ENCODE measurements at regions not wholly inside any gene's neighbourhood (a gene's known extent, or its start where the extent isn't known, plus 50 kb on each side); places are given as distances from the start of the nearest gene placed in this dataset.

DNA sequence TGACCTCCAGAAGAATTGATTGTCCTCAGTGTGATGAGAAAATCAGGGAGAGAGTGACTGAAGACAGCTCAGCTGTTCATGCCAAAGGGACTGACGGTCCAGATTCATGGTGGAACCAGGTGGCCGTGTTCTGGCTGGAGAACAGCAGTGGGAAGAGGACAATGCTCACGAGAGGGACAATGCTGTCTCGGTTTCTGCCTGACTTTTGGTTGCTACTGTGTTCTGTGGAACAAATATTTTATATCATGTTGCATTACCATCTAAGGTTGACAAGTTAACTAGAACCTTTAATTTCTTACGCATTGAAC lies 58.0 kb upstream of the ULK4 start:
- H3K36me3 ChIP-seq (ENCODE audit: control insufficient read depth in 4 of 4, insufficient read depth in 3 of 4, low read depth in 1 of 4, low read length in 3 of 4): no peaks in the 10 kb centered on the region
- TF ChIP-seq, protein P1, sequence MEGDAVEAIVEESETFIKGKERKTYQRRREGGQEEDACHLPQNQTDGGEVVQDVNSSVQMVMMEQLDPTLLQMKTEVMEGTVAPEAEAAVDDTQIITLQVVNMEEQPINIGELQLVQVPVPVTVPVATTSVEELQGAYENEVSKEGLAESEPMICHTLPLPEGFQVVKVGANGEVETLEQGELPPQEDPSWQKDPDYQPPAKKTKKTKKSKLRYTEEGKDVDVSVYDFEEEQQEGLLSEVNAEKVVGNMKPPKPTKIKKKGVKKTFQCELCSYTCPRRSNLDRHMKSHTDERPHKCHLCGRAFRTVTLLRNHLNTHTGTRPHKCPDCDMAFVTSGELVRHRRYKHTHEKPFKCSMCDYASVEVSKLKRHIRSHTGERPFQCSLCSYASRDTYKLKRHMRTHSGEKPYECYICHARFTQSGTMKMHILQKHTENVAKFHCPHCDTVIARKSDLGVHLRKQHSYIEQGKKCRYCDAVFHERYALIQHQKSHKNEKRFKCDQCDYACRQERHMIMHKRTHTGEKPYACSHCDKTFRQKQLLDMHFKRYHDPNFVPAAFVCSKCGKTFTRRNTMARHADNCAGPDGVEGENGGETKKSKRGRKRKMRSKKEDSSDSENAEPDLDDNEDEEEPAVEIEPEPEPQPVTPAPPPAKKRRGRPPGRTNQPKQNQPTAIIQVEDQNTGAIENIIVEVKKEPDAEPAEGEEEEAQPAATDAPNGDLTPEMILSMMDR (IDR thresholded peaks at IDR 0.05; ENCODE audit: low read depth, low read length, missing input control): no peak
- TF ChIP-seq NR2F2 (IDR thresholded peaks at IDR 0.05) (no peak), JUND (IDR thresholded peaks at IDR 0.05) (no peak), TAF1 (conservative IDR thresholded peaks at IDR 0.05) (no peak), FOXA2 (IDR thresholded peaks at IDR 0.05) (no peak), YY1 (IDR thresholded peaks at IDR 0.05) (no peak), GABPA (IDR thresholded peaks at IDR 0.05 in 1 of 2, conservative IDR thresholded peaks at IDR 0.05 in 1 of 2) (no peak), HNF4A (conservative IDR thresholded peaks at IDR 0.05) (no peak), RAD21 (IDR thresholded peaks at IDR 0.05) (no peak), SP1 (IDR thresholded peaks at IDR 0.05) (no peak), HNF4G (IDR thresholded peaks at IDR 0.05) (no peak), RXRA (IDR thresholded peaks at IDR 0.05) (no peak), FOXA1 (IDR thresholded peaks at IDR 0.05) (no peak)
- TF ChIP-seq, protein P2, sequence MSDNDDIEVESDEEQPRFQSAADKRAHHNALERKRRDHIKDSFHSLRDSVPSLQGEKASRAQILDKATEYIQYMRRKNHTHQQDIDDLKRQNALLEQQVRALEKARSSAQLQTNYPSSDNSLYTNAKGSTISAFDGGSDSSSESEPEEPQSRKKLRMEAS (IDR thresholded peaks at IDR 0.05): no peak
- TF ChIP-seq, protein P3, sequence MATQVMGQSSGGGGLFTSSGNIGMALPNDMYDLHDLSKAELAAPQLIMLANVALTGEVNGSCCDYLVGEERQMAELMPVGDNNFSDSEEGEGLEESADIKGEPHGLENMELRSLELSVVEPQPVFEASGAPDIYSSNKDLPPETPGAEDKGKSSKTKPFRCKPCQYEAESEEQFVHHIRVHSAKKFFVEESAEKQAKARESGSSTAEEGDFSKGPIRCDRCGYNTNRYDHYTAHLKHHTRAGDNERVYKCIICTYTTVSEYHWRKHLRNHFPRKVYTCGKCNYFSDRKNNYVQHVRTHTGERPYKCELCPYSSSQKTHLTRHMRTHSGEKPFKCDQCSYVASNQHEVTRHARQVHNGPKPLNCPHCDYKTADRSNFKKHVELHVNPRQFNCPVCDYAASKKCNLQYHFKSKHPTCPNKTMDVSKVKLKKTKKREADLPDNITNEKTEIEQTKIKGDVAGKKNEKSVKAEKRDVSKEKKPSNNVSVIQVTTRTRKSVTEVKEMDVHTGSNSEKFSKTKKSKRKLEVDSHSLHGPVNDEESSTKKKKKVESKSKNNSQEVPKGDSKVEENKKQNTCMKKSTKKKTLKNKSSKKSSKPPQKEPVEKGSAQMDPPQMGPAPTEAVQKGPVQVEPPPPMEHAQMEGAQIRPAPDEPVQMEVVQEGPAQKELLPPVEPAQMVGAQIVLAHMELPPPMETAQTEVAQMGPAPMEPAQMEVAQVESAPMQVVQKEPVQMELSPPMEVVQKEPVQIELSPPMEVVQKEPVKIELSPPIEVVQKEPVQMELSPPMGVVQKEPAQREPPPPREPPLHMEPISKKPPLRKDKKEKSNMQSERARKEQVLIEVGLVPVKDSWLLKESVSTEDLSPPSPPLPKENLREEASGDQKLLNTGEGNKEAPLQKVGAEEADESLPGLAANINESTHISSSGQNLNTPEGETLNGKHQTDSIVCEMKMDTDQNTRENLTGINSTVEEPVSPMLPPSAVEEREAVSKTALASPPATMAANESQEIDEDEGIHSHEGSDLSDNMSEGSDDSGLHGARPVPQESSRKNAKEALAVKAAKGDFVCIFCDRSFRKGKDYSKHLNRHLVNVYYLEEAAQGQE (IDR thresholded peaks at IDR 0.05): no peak
- TF ChIP-seq, protein P4, sequence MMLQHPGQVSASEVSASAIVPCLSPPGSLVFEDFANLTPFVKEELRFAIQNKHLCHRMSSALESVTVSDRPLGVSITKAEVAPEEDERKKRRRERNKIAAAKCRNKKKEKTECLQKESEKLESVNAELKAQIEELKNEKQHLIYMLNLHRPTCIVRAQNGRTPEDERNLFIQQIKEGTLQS (IDR thresholded peaks at IDR 0.05): no peak
- no peak overlapping the region for H3K9ac ChIP-seq (ENCODE audit: low read depth in 1 of 2, low read length in 2 of 2)
- whole genome bisulfite sequencing: 57% methylated on average over 5 of the region's 5 CpGs
- no peak for DNase-seq (ENCODE audit: low spot score)
- H3K4me1 ChIP-seq (ENCODE audit: control insufficient read depth in 4 of 4, insufficient read depth in 4 of 4, low read length in 3 of 4): peaks cover 11 to 66% (median 46%) of the 10 kb centered on the region in 4 donors
- peak overlapping the region; percentile 71 to 79 for H3K27ac ChIP-seq (ENCODE audit: low read depth in 1 of 2, low read length in 2 of 2)
- H3K4me3 ChIP-seq (ENCODE audit: low read depth in 1 of 3, low read length in 3 of 3): no peak overlapping the region
- H3K27me3 ChIP-seq (ENCODE audit: control insufficient read depth in 4 of 4, insufficient read depth in 4 of 4, low read length in 3 of 4): no peaks in the 10 kb centered on the region
- H3K9me3 ChIP-seq (ENCODE audit: control insufficient read depth in 4 of 4, low read length in 3 of 4): no peaks in the 10 kb centered on the region

DNA sequence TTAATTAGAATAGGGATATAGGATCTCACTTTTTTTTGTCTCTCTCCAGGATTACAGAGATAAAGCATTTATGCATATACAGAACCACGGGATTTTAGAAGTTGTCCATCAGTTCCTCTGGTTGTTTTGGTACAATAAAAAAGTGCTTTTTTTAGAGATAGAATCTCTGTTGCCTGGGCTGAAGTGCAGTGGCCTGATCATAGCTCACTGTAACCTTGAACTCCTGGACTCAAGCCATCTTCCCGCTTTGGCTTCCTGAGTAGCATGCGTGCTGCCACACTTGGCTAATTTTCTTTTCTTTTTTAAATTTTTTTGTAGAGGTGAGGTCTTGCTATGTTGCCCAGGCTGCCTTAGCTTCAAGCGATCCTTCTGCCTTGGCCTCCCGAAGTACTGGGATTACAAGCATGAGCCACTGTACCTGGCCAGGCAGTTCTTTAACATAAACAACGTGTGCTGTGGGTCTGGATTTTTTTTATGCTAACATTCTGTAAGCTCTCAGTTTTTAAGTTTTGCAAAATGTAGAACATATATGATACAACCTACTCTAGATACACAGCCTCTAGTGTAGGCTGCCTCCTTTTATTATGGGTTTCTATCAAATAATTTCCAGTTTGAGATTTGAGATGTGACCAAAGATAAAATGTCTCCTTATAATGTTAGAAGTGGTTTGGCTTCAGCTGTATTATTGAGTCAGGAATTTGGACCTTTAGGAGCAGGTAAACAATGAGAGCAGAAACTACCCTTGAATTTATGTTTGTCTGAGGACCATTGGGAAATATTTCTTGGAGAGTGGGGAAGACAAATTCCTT lies 57.4 kb upstream of the ULK4 start:
- H3K4me1 ChIP-seq (ENCODE audit: control insufficient read depth in 4 of 4, insufficient read depth in 4 of 4, low read length in 3 of 4): peaks cover 11 to 65% (median 41%) of the 10 kb centered on the region in 4 donors
- DNase-seq (ENCODE audit: low spot score): no peak
- no peak overlapping the region for H3K4me3 ChIP-seq (ENCODE audit: low read depth in 1 of 3, low read length in 3 of 3)
- no peak for TF ChIP-seq GABPA (IDR thresholded peaks at IDR 0.05 in 1 of 2, conservative IDR thresholded peaks at IDR 0.05 in 1 of 2)
- peak; percentile 72 to 74 for TF ChIP-seq RXRA (IDR thresholded peaks at IDR 0.05)
- TF ChIP-seq HNF4A (conservative IDR thresholded peaks at IDR 0.05): peak; percentile 85 to 88
- TF ChIP-seq, protein P2 (IDR thresholded peaks at IDR 0.05): peak; percentile 20
- TF ChIP-seq SP1 (IDR thresholded peaks at IDR 0.05): peak; percentile 20
- no peak for TF ChIP-seq TAF1 (conservative IDR thresholded peaks at IDR 0.05)
- peak; percentile 54 for TF ChIP-seq HNF4G (IDR thresholded peaks at IDR 0.05)
- TF ChIP-seq, protein P3 (IDR thresholded peaks at IDR 0.05): no peak
- peak; percentile 18 to 48 for TF ChIP-seq JUND (IDR thresholded peaks at IDR 0.05)
- TF ChIP-seq RAD21 (IDR thresholded peaks at IDR 0.05): peak; percentile 27 to 36
- TF ChIP-seq YY1 (IDR thresholded peaks at IDR 0.05): no peak
- peak overlapping the region; percentile 71 to 79 for H3K27ac ChIP-seq (ENCODE audit: low read depth in 1 of 2, low read length in 2 of 2)
- WGBS: 26% methylated on average over 6 of the region's 6 CpGs
- H3K9me3 ChIP-seq (ENCODE audit: control insufficient read depth in 4 of 4, low read length in 3 of 4): no peaks in the 10 kb centered on the region
- no peaks in the 10 kb centered on the region for H3K36me3 ChIP-seq (ENCODE audit: control insufficient read depth in 4 of 4, insufficient read depth in 3 of 4, low read depth in 1 of 4, low read length in 3 of 4)
- H3K27me3 ChIP-seq (ENCODE audit: control insufficient read depth in 4 of 4, insufficient read depth in 4 of 4, low read length in 3 of 4): no peaks in the 10 kb centered on the region
- H3K9ac ChIP-seq (ENCODE audit: low read depth in 1 of 2, low read length in 2 of 2): no peak overlapping the region

Data from liver (tissue), 8 donors.